ENCODE measurements at regions not wholly inside any gene's neighbourhood (a gene's known extent, or its start where the extent isn't known, plus 50 kb on each side); places are given as distances from the start of the nearest gene placed in this dataset.

GRCh38 chr5:15074651-15075050 is 203.1 kb upstream of the ANKH start:
- TF ChIP-seq EZH2phosphoT487 (IDR thresholded peaks at IDR 0.05; ENCODE audit: insufficient read depth, low read depth) = no peak
- no peak for TF ChIP-seq EZH2 (IDR thresholded peaks at IDR 0.05; ENCODE audit: insufficient read depth, poor library complexity, severe bottlenecking)
